ENCODE measurements at regions not wholly inside any gene's neighbourhood (a gene's known extent, or its start where the extent isn't known, plus 50 kb on each side); places are given as distances from the start of the nearest gene placed in this dataset.

- no peak overlapping the region for H3K4me3 Mint-ChIP-seq
- ATAC-seq (no peak), DNase-seq (ENCODE audit: low spot score) (no peak)
- no peak overlapping the region for H3K27ac Mint-ChIP-seq
- no peak for TF ChIP-seq ZNF121 (CRISPR knock-in tag; IDR thresholded peaks at IDR 0.05)
- TF ChIP-seq NR3C1 (CRISPR knock-in tag; conservative IDR thresholded peaks at IDR 0.05; ENCODE audit: low read depth), result no peak
- no peak for TF ChIP-seq ZMAT4 (CRISPR knock-in tag; IDR thresholded peaks at IDR 0.05)
- no peak for TF ChIP-seq HMGA2 (CRISPR knock-in tag; IDR thresholded peaks at IDR 0.05)
- TF ChIP-seq ZNF512 (CRISPR knock-in tag; IDR thresholded peaks at IDR 0.05; ENCODE audit: borderline replicate concordance), result no peak
- no peak for TF ChIP-seq NR1H2 (CRISPR knock-in tag; IDR thresholded peaks at IDR 0.05)
- no peak for TF ChIP-seq GRHL2 (CRISPR knock-in tag; IDR thresholded peaks at IDR 0.05; ENCODE audit: insufficient replicate concordance, severe bottlenecking)
- no peak for TF ChIP-seq ZBTB43 (CRISPR knock-in tag; IDR thresholded peaks at IDR 0.05)
- no peak for TF ChIP-seq GTF2I (CRISPR knock-in tag; conservative IDR thresholded peaks at IDR 0.05)
- TF ChIP-seq, protein P1, sequence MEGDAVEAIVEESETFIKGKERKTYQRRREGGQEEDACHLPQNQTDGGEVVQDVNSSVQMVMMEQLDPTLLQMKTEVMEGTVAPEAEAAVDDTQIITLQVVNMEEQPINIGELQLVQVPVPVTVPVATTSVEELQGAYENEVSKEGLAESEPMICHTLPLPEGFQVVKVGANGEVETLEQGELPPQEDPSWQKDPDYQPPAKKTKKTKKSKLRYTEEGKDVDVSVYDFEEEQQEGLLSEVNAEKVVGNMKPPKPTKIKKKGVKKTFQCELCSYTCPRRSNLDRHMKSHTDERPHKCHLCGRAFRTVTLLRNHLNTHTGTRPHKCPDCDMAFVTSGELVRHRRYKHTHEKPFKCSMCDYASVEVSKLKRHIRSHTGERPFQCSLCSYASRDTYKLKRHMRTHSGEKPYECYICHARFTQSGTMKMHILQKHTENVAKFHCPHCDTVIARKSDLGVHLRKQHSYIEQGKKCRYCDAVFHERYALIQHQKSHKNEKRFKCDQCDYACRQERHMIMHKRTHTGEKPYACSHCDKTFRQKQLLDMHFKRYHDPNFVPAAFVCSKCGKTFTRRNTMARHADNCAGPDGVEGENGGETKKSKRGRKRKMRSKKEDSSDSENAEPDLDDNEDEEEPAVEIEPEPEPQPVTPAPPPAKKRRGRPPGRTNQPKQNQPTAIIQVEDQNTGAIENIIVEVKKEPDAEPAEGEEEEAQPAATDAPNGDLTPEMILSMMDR (IDR thresholded peaks at IDR 0.05), result no peak
- peaks cover 14% of the 10 kb centered on the region for H3K4me1 Mint-ChIP-seq
- no peaks in the 10 kb centered on the region for H3K9me3 Mint-ChIP-seq
- CTCF ChIA-PET, result no interaction called here
- no peaks in the 10 kb centered on the region for H3K27me3 Mint-ChIP-seq (ENCODE audit: low read depth)
- no peaks in the 10 kb centered on the region for H3K36me3 Mint-ChIP-seq
- POLR2A ChIA-PET, result interaction anchor here (0.6 kb wide), 1 partner anchor 1095 kb away, joined by 3 read pairs; no protein-coding TSS in a partner anchor
Measured at GRCh38 chr7:97275475-97275874, 158.0 kb downstream of the SDHAF3 start.

GRCh38 chr7:97280950-97281349 lies 163.5 kb downstream of the SDHAF3 start:
- Mint-ChIP-seq H3K36me3 (no peaks in the 10 kb centered on the region), H3K27me3 (ENCODE audit: low read depth) (no peaks in the 10 kb centered on the region), H3K9me3 (no peaks in the 10 kb centered on the region), H3K27ac (no peak overlapping the region), H3K4me3 (no peak overlapping the region), H3K4me1 (peaks cover 10% of the 10 kb centered on the region)
- CTCF ChIA-PET, result no interaction called here
- ATAC-seq (no peak), DNase-seq (ENCODE audit: low spot score) (no peak)
- POLR2A ChIA-PET, result no interaction called here
- TF ChIP-seq ATF1 (CRISPR knock-in tag; IDR thresholded peaks at IDR 0.05) (no peak), ZNF396 (CRISPR knock-in tag; IDR thresholded peaks at IDR 0.05; ENCODE audit: borderline replicate concordance) (no peak), MAX (CRISPR knock-in tag; IDR thresholded peaks at IDR 0.05) (no peak), KAT7 (CRISPR knock-in tag; IDR thresholded peaks at IDR 0.05; ENCODE audit: borderline replicate concordance) (no peak)

DNA sequence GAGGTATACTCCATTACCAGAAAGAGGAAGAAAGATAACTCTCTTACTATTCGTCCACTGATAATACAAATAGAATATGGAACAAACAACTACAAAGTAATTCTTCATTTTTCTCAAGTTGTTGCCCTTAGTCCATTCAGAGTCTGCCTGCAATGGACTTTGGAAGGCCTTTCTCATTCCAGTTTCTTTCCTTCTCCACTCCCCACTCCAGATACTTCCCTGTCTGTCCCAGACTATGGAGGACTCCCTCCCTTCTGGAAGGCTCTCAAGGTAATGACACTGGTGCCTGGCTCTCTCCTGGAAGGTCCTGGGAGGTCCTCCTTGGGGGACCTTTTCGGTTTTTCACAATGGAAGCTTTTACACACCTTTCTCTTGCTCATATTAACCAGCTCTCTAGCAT lies 167.8 kb downstream of the SDHAF3 start:
- ChIA-PET CTCF (no interaction called here), POLR2A (no interaction called here)
- ATAC-seq (no peak), DNase-seq (ENCODE audit: low spot score) (no peak)
- no peak overlapping the region for H3K27ac Mint-ChIP-seq
- TF ChIP-seq STAT6 (CRISPR knock-in tag; conservative IDR thresholded peaks at IDR 0.05; ENCODE audit: low read depth) (no peak), ZNF121 (CRISPR knock-in tag; IDR thresholded peaks at IDR 0.05) (no peak), EMX1 (CRISPR knock-in tag; IDR thresholded peaks at IDR 0.05) (no peak), GABPB1 (CRISPR knock-in tag; IDR thresholded peaks at IDR 0.05) (no peak), FOXK1 (CRISPR knock-in tag; IDR thresholded peaks at IDR 0.05) (no peak)
- H3K27me3 Mint-ChIP-seq (ENCODE audit: low read depth), result no peaks in the 10 kb centered on the region
- H3K4me1 Mint-ChIP-seq, result peaks cover 10% of the 10 kb centered on the region
- H3K9me3 Mint-ChIP-seq, result peaks cover 5% of the 10 kb centered on the region
- H3K4me3 Mint-ChIP-seq, result no peak overlapping the region
- H3K36me3 Mint-ChIP-seq, result no peaks in the 10 kb centered on the region

All from WTC11 (cell line).